Stimulated activated naive CD4-positive, alpha-beta T cell treated with Interleukin-2 at 50 U/mL for 16 hours (primary cell): ENCODE measurements at regions not wholly inside any gene's neighbourhood (a gene's known extent, or its start where the extent isn't known, plus 50 kb on each side); places are given as distances from the start of the nearest gene placed in this dataset.

Experiments
- DNase-seq: peaks from one replicate; lab custom pipeline; 2025; lab: John Stamatoyannopoulos, UW

GRCh38 chr7:106775975-106776607, 89.0 kb upstream of the PIK3CG start:
- no peak for DNase-seq

DNA sequence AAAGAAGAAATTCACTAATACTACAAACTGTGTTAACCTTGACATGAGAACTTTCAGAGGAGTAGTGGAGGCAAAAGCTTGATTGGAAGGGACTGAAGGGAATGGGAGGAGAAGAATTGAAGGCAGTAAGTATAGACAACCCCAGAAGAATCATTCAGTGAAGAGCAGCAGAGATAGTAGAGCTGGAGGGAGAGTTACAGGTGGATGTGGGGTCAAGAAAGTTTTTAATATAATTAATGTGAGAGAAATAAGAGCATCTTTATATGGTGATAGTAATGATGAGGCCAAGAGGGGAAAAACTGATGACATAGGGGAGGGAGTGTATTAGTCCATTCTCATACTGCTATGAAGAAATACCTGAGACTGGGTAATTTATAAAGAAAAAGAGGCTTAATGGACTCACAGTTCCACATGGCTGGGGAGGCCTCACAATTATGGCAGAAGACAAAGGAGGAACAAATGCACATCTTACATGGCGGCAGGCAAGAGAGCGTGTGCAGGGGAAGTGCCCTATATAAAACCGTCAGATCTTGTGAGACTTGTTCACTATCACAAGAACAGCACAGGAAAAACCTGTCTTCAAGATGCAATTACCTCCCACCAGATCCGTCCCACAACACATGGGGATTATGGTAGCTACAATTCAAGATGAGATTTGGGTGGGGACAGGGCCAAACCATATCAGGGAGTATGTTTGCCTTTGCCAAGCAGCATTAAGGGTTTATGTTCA, 88.3 kb upstream of the PIK3CG start:
- DNase-seq, result no peak

- no peak for DNase-seq
These were observed 87.3 kb upstream of the PIK3CG start for GRCh38 chr7:106777674-106778299.

- no peak for DNase-seq
These were observed 86.3 kb upstream of the PIK3CG start for GRCh38 chr7:106778656-106779250.

DNA sequence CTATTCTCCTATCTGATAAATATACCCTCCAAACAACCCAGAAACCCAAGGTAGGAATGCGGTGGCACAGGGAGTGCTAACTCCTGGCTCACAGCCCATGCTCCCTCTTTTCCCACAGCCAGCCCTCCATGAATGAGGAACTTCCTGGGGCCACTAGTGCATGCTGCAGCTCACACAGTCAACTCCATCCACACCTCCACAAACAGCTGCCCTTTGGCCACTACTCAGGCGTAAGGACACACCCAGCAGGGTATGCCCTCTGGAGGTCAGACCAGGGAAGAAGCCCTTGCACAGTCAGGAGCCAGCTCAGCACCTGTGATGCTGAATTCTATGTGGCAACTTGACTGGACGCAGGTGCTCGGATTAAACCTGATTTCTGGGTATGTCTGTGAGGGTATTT, 85.2 kb upstream of the PIK3CG start:
- DNase-seq, result no peak

DNA sequence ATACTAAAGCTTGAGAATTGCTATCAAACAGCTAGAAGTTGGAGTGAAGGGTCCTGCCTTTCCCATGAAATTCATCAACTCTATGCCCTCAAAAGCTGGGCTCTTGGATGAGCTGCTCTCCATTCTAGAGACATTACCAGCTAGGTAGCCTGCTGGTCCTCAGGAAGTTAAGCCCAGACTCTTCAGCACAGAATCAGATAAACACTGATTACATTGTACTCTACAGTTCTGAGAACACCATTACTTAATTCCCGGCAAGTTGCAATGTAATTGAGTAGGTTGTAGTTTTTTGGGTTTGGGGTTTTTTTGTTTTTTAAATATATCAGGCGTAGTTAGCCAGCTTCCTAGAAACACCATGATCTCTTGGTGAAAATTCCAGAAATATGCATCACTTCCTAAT, 84.1 kb upstream of the PIK3CG start:
- DNase-seq, result no peak

GRCh38 chr7:106781828-106782544, 83.1 kb upstream of the PIK3CG start:
- no peak for DNase-seq

DNA sequence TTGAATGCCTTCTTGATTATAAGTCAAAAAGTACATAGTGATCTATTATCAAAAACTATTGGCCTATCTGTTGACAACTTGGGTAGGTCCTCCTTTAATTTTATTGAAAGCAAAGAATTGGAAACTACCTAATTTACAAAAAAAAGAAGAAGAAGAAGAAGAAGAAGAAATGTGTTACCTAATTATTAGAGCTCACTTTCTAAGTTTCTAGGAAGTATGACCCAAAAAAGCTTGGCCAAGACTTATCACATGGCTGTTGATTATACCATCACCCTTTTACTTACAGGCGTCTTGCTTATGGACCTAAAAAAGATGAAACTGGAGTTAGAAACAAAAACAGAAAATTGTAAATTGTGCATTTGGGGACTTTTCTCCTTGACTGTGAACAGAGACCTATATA, 81.8 kb upstream of the PIK3CG start:
- DNase-seq, result no peak

DNA sequence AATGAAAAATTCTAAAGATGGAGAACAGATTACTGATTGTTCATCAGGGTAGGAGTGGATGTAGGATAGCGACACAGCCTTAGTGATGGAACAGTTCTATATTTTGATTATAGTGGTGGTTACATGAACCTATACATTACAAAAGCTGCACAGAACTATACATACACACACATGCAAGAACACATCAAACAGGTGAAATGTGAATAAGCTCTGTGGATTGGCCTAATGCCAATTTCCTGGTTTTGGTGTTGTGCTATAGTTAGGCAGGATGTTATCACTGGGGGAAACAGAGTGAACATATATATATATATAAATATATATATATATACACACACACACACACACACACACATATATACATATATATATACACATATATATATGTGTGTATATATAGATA, 76.4 kb upstream of the PIK3CG start:
- DNase-seq, result no peak

- no peak for DNase-seq
These were observed 73.6 kb upstream of the PIK3CG start for GRCh38 chr7:106791526-106791925.

GRCh38 chr7:106792233-106792926, 72.7 kb upstream of the PIK3CG start:
- no peak for DNase-seq

DNA sequence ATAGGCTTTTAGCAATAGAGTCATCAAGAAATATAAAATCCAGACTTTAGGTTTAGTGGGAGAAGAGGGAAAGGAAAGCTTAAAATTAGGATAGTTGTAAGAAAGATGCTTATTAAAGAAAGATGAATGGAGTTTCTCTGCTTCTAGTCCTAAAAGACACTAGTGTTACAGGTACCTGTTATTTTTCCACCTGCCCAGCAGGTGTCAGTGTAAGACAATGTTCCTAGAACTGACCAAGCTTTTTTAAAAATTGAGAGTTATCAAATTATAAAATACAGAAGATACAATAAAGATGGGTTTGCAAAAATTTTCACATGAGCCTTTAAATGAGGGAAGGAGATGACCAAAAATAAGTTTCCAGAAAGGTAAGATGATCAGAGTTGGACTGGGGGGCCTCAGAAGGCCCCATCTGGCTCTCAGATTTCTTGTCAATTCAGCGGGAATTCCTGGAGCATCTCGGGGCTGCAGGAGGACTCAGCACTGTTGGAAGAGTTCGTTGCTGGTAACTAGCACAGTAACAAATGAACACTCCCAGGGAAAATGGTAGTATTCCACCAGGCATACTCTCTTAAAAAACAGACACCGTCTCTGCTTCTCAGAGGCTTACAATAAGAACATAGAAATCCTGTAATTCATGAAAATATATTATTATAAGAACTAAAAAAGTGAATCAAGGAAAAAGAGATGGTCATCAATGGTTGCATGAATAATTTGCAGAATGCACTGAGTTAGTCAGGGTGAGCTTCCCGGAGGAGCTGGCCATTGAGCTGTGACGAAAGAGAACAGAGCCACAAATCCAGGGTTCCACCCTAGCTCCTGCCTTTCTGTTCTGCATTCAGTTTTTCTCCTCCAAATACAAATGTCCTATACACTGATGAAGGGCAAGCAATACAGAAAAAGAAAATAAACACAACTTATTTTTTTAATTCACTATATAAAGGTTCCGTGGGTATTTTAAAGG, 71.8 kb upstream of the PIK3CG start:
- no peak for DNase-seq

GRCh38 chr7:106794276-106795083, 70.6 kb upstream of the PIK3CG start:
- DNase-seq, result no peak

DNA sequence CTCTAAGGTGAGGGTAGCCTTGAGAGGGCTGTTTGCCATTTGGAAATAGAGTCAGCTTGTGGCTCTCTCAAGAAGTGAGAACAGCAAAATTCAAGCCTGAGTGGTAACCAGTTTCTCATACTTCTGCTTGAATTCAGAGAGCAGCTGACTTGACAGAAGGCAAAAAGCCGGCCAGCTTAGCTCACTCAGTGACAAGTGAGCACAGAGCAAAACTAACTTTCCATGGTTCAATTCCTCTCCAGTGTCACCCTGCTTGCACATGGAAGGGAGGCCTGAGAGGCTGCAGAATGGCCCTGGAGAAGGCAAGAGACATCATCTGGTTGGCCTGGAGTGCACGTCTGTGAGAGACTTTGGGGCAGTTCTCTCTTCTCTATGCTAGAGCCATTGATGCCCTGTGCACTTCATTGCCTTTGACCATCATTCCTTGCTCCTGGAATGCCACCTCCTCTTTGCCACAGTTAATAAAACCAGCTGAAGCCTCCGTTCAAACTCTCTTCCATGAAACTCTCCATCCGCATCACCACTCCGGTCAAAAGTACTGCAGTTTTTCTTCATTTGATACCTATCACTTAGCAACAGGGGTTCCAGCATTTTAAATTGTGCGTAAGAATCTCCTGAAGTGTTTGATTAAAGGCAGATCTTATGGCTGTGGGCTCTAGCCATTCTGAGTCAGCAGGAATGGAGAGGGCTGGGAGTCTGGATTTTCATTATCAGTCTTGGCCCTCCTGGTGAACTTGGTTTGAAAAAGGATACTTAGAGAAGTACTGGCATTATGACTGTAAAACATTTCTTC, 69.8 kb upstream of the PIK3CG start:
- DNase-seq, result no peak

- DNase-seq, result no peak
These were observed 69.2 kb upstream of the PIK3CG start for GRCh38 chr7:106795877-106796231.

DNA sequence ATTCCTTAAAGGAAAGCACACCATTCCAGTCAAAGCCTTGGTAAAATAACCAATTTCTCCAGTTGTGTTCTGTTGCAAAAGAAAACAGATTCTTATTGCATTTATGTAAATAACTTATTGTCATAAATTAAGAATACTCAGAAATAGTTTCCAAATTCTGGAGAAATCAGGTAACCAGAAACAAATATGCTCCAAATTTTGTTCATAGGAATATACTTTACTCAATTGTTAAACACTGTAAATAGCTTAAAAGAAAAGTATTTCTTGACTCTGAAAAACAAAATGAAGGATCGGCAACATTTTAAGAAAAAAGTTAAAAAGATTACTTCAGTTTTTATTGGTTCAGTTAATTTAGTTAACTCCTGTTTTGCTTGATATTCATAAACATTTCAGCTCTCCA, 67.1 kb upstream of the PIK3CG start:
- no peak for DNase-seq

DNA sequence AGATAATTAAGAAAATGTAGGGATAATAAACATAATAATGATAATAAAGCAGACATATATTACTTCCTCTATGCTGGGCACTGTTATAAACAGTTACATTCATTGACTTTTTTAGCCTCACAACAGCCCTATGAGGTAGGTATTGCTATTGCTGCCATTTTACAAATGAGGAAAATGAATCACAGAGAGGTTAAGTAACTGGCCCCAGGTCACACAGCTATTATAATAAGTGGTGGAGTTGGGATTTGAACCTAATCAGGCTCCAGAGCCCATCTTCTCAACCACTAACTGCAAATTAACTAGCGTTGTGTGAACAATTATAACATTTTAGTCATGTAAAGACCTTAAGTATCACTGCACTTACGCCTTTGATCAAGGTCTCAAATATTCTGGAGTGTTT, 62.5 kb upstream of the PIK3CG start:
- no peak for DNase-seq

GRCh38 chr7:106806556-106806955, 58.5 kb upstream of the PIK3CG start:
- no peak for DNase-seq

DNA sequence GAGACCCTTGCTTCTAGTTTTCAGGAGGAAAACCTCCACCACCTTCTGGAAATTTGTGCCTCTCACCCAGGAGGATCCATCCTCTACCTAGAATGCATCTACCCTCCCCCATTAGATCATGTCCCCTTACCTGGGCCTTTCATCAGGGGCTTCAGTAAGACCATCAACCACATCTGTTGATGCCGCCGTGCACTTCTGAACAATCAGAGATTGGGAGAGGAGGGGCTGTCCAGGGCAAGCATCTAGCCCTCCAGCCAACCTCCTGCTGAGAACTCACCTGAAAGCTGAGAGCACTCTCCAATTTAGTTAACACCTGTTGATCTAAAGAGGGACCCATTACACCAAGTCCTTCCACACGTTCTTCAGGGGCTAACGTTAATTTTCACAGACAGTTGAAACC, 57.6 kb upstream of the PIK3CG start:
- DNase-seq, result no peak
